GM18519 (cell line): ENCODE measurements at regions not wholly inside any gene's neighbourhood (a gene's known extent, or its start where the extent isn't known, plus 50 kb on each side); places are given as distances from the start of the nearest gene placed in this dataset.
"Not testable (repeated sequence)": the region's sequence is repeated elsewhere in the genome, so short reads cannot be mapped to it uniquely, and the experiment has no call there.

Experiments used
- ATAC-seq: cut with Tn5 transposase; IDR thresholded peaks from one replicate; pipeline ENCODE4 v1.9.1; 2021; ENCODE audit warnings: mild to moderate bottlenecking, moderate library complexity; ENCODE audit not compliant: unreplicated experiment, low FRiP score

GRCh38 chr21:15119486-15119885, 54.7 kb upstream of the NRIP1 start:
- ATAC-seq: no peak

- ATAC-seq: no peak
Measured at GRCh38 chr21:15121097-15121654, 56.4 kb upstream of the NRIP1 start.

GRCh38 chr21:15121655-15122120, 56.9 kb upstream of the NRIP1 start:
- ATAC-seq: no peak

- ATAC-seq: no peak
Measured at GRCh38 chr21:15122241-15122640, 57.4 kb upstream of the NRIP1 start.

- no peak for ATAC-seq
Measured at GRCh38 chr21:15124731-15125130, 59.9 kb upstream of the NRIP1 start.

- no peak for ATAC-seq
Measured at GRCh38 chr21:15126948-15127347, 62.1 kb upstream of the NRIP1 start.

- ATAC-seq: no peak
Measured at GRCh38 chr21:15127437-15127836, 62.6 kb upstream of the NRIP1 start.

GRCh38 chr21:15128267-15128666, 63.5 kb upstream of the NRIP1 start:
- no peak for ATAC-seq

GRCh38 chr21:15128714-15129113, 63.9 kb upstream of the NRIP1 start:
- not testable (repeated sequence) for ATAC-seq

- no peak for ATAC-seq
Measured at GRCh38 chr21:15130326-15130725, 65.5 kb upstream of the NRIP1 start.

- ATAC-seq: no peak
Measured at GRCh38 chr21:15130751-15131150, 66.0 kb upstream of the NRIP1 start.

GRCh38 chr21:15132781-15133180, 68.0 kb upstream of the NRIP1 start:
- no peak for ATAC-seq

GRCh38 chr21:15134701-15135470, 70.1 kb upstream of the NRIP1 start:
- ATAC-seq: no peak

GRCh38 chr21:15135867-15136629, 71.2 kb upstream of the NRIP1 start:
- ATAC-seq: no peak

- no peak for ATAC-seq
Measured at GRCh38 chr21:15138490-15138889, 73.7 kb upstream of the NRIP1 start.

- no peak for ATAC-seq
Measured at GRCh38 chr21:15139898-15140297, 75.1 kb upstream of the NRIP1 start.

GRCh38 chr21:15140321-15141019, 75.7 kb upstream of the NRIP1 start:
- ATAC-seq: no peak

- ATAC-seq: no peak
Measured at GRCh38 chr21:15141261-15141970, 76.6 kb upstream of the NRIP1 start.

- no peak for ATAC-seq
Measured at GRCh38 chr21:15144026-15144425, 79.2 kb upstream of the NRIP1 start.

GRCh38 chr21:15148437-15148836, 83.6 kb upstream of the NRIP1 start:
- no peak for ATAC-seq
